HepG2 (cell line): ENCODE measurements at regions not wholly inside any gene's neighbourhood (a gene's known extent, or its start where the extent isn't known, plus 50 kb on each side); places are given as distances from the start of the nearest gene placed in this dataset.

Experiments
- ATAC-seq: fragments of 200-7000 bp; cut with Tn5 transposase; 3 replicates; pipeline ENCODE4 v1.9.1; 2020; ENCODE audit warnings: mild to moderate bottlenecking, moderate library complexity
- BruUV-seq: library from RNA; stranded (reverse); fragments of 400-500 nt; replicated peaks from 2 replicates; lab custom pipeline; 2021; lab: Mats Ljungman, UMichigan
- CTCF ChIA-PET: fragments of 300-600 bp; formaldehyde crosslinking; extraction: SDS; loops from one replicate; lab custom pipeline; 2021; ENCODE audit warnings: low total read pairs, inconsistent platforms, low intra/inter-chr PET ratio; lab: Yijun Ruan, JAX
- POLR2A ChIA-PET: fragments of 350-600 bp; sonication (Branson Sonifier 250); formaldehyde crosslinking; loops from one replicate; lab custom pipeline; 2020; ENCODE audit warnings: antibody characterized with exemption, inconsistent platforms; lab: Yijun Ruan, JAX
- DNase-seq: peaks from one replicate; pipeline ENCODE4 v3.0.0-alpha.2; 2015; ENCODE audit warnings: low spot score
- FAIRE-seq: peaks from 3 replicates; lab custom pipeline; 2011; peaks lifted over from hg19 to GRCh38; lab: Jason Lieb, UNC
- H2AFZ ChIP-seq: one replicate; pipeline ENCODE4 v1.6.1; 2011; ENCODE audit warnings: low read length, inconsistent platforms
- H3K27ac ChIP-seq: fragments of 300-600 bp; 3 replicates; pipeline ENCODE4 v1.8.0; 2011; ENCODE audit warnings: mixed run types, mild to moderate bottlenecking, mixed read lengths, low read length, inconsistent platforms; ENCODE audit not compliant: insufficient read depth; ENCODE audit errors: extremely low read length
- H3K27me3 ChIP-seq, 2 experiments: fragments of 200-600 bp in 1 of 2; 2 replicates in 1 of 2; 3 replicates in 1 of 2; pipeline versions ENCODE4 v1.6.0 to v1.8.0; 2011; ENCODE audit warnings: low read length in 2 of 2, mild to moderate bottlenecking in 2 of 2, moderate library complexity in 2 of 2, inconsistent platforms in 1 of 2; ENCODE audit not compliant: insufficient read depth in 2 of 2, control insufficient read depth in 1 of 2
- H3K36me3 ChIP-seq, 2 experiments: fragments of 200-600 bp in 1 of 2; replicated peaks in 1 of 2; 2 replicates in 1 of 2; 3 replicates in 1 of 2; pipeline versions ENCODE4 v1.5.1 to v1.8.0; 2011; ENCODE audit warnings: low read length in 2 of 2, inconsistent platforms in 1 of 2; ENCODE audit not compliant: insufficient read depth in 2 of 2, control insufficient read depth in 1 of 2
- H3K4me1 ChIP-seq: 2 replicates; pipeline ENCODE4 v1.5.1; 2012; ENCODE audit warnings: low read length, inconsistent platforms; ENCODE audit not compliant: insufficient read depth
- H3K4me2 ChIP-seq: 2 replicates; pipeline ENCODE4 v1.6.0; 2011; ENCODE audit warnings: low read depth, low read length, inconsistent platforms
- H3K4me3 ChIP-seq, 3 experiments: fragments of 200-600 bp in 1 of 3; sonication (generic), shearing (Covaris generic) in 1 of 3; replicated peaks in 1 of 3; 2 replicates each; pipeline ENCODE4 v1.5.1; 2011 to 2016; ENCODE audit warnings: low read length in 3 of 3, inconsistent platforms in 2 of 3, low read depth in 2 of 3, mild to moderate bottlenecking in 2 of 3, control low read depth in 1 of 3, mixed read lengths in 1 of 3; ENCODE audit not compliant: insufficient read depth in 1 of 3
- H3K79me2 ChIP-seq: one replicate; pipeline ENCODE4 v1.6.1; 2011; ENCODE audit warnings: low read length, inconsistent platforms; ENCODE audit not compliant: insufficient read depth
- H3K9ac ChIP-seq: 2 replicates; pipeline ENCODE4 v1.6.0; 2011; ENCODE audit warnings: mild to moderate bottlenecking, low read depth, low read length, inconsistent platforms; ENCODE audit not compliant: insufficient read depth
- H3K9me3 ChIP-seq: 2 replicates; pipeline ENCODE4 v1.5.1; 2012; ENCODE audit warnings: mild to moderate bottlenecking, low read length
- H4K20me1 ChIP-seq: 2 replicates; pipeline ENCODE4 v1.6.0; 2011; ENCODE audit warnings: inconsistent platforms, mild to moderate bottlenecking, low read length, moderate library complexity; ENCODE audit not compliant: insufficient read depth
- AKNA ChIP-seq: sonication (generic); formaldehyde crosslinking; IDR thresholded peaks from 2 replicates; pipeline ENCODE4 v1.4.0; 2020; ENCODE audit warnings: missing genetic modification reagents, borderline replicate concordance
- CREB1 ChIP-seq, 2 experiments: fragments of 450-650 bp in 1 of 2; IDR thresholded peaks; 2 replicates each; pipeline ENCODE4 v1.6.1; 2016 to 2017; ENCODE audit warnings: control low read depth in 1 of 2, mild to moderate bottlenecking in 1 of 2, missing compliant biosample characterization in 1 of 2, missing genetic modification characterization in 1 of 2
- ESRRA ChIP-seq: sonication (generic); formaldehyde crosslinking; IDR thresholded peaks from 2 replicates; pipeline ENCODE4 v1.5.1; 2020; ENCODE audit warnings: mild to moderate bottlenecking, low read depth, missing genetic modification reagents
- SP2 ChIP-seq: sonication (generic); formaldehyde crosslinking; IDR thresholded peaks from 2 replicates; pipeline ENCODE4 v1.5.1; 2020; ENCODE audit warnings: mild to moderate bottlenecking, missing genetic modification reagents
- SRSF1 ChIP-seq: fragments of 200-400 bp; formaldehyde crosslinking; optimal IDR thresholded peaks from 2 replicates; pipeline ENCODE3; 2017; ENCODE audit warnings: mild to moderate bottlenecking, low read depth, low read length, moderate library complexity
- ZBTB8A ChIP-seq: sonication (generic); formaldehyde crosslinking; IDR thresholded peaks from 2 replicates; pipeline ENCODE4 v1.4.0; 2020; ENCODE audit warnings: mild to moderate bottlenecking, low read depth, missing genetic modification reagents, borderline replicate concordance
- WGBS: methylation state at CpG from one replicate; pipeline ENCODE4 v1.1.6; 2017; ENCODE audit warnings: low lambda C conversion rate; 5-methylcytosine and 5-hydroxymethylcytosine counted together
- in situ Hi-C: cut with HindIII; loops from 2 replicates; pipeline ENCODE4 v1.10.0; 2017; ENCODE audit warnings: low pct_unique_long_range_greater_than_20kb; ENCODE audit not compliant: extremely low pct_ligation_motif_present
- intact Hi-C: fragments of 100-400 bp; cut with micrococcal nuclease; formaldehyde crosslinking; loops from one replicate; pipeline ENCODE4 v1.10.0; 2022; ENCODE audit not compliant: unreplicated experiment

- TF ChIP-seq ZBTB8A (CRISPR knock-in tag): no peak
- TF ChIP-seq SP2 (CRISPR knock-in tag): no peak
- TF ChIP-seq ESRRA: no peak
Observed at GRCh38 chr3:64943866-64944265, 256.1 kb upstream of the ADAMTS9 start (continued).

- in situ Hi-C loops: no loop called here
- H3K27me3 ChIP-seq: no peaks in the 10 kb centered on the region
- no peaks in the 10 kb centered on the region for H3K36me3 ChIP-seq
- BruUV-seq: no TSS peak
- intact Hi-C loops: loop anchor here (5.0 kb wide), 1 partner anchor 693 kb away; no protein-coding TSS in a partner anchor
- no peak overlapping the region for H3K27ac ChIP-seq
- H3K4me3 ChIP-seq: no peak overlapping the region
- no peak overlapping the region for H3K4me2 ChIP-seq
- POLR2A ChIA-PET: no interaction called here
- 29% methylated on average over 10 of the region's 10 CpGs for WGBS
- no peaks in the 10 kb centered on the region for H4K20me1 ChIP-seq
- no peaks in the 10 kb centered on the region for H3K4me1 ChIP-seq
- no peak overlapping the region for H3K9ac ChIP-seq
- TF ChIP-seq AKNA (CRISPR knock-in tag): no peak
- peak; percentile 47; the same call in 1 of the 2 replicates for TF ChIP-seq CREB1 (IDR thresholded peaks at IDR 0.05)
- TF ChIP-seq CREB1 (CRISPR knock-in tag; IDR thresholded peaks at IDR 0.05): no peak
- no peak for TF ChIP-seq SRSF1
- CTCF ChIA-PET: no interaction called here
- FAIRE-seq: no peak
- no peak overlapping the region for H2AFZ ChIP-seq
- no peaks in the 10 kb centered on the region for H3K9me3 ChIP-seq
- ATAC-seq: no peak
- no peaks in the 10 kb centered on the region for H3K79me2 ChIP-seq
- DNase-seq: no peak
Observed at GRCh38 chr3:64940596-64941348, 253.0 kb upstream of the ADAMTS9 start.
